ENCODE measurements at regions not wholly inside any gene's neighbourhood (a gene's known extent, or its start where the extent isn't known, plus 50 kb on each side); places are given as distances from the start of the nearest gene placed in this dataset.

GRCh38 chr17:82998637-82999036 is 80.8 kb upstream of the METRNL start:
- POLR2A ChIA-PET = no interaction called here
- no peak overlapping the region for H3K27ac Mint-ChIP-seq (ENCODE audit: unreplicated experiment)
- Histone ChIP-seq H3K4me3 (ENCODE audit: low read depth, low read length) (no peak overlapping the region), H3K36me3 (ENCODE audit: control insufficient read depth, insufficient read depth, low read length) (no peaks in the 10 kb centered on the region), H3K27me3 (replicated peaks; ENCODE audit: control insufficient read depth, insufficient read depth, low read length) (no peaks in the 10 kb centered on the region), H3K4me1 (no peaks in the 10 kb centered on the region), H3K9me3 (peaks cover 7% of the 10 kb centered on the region; the same call in 1 of the 2 replicates)
- H3K4me3 Mint-ChIP-seq (ENCODE audit: unreplicated experiment) = no peak overlapping the region
- CTCF ChIA-PET = no interaction called here
- DNase-seq = no peak
- H3K36me3 Mint-ChIP-seq (ENCODE audit: insufficient read depth, unreplicated experiment) = no peaks in the 10 kb centered on the region
- TF ChIP-seq CTCF (IDR thresholded peaks at IDR 0.05; ENCODE audit: insufficient read depth in 1 of 2, low read depth in 1 of 2, low read length in 1 of 2, severe bottlenecking in 1 of 2, unreplicated experiment in 1 of 2) = no peak
- H3K9me3 Mint-ChIP-seq (ENCODE audit: unreplicated experiment) = peaks cover 7% of the 10 kb centered on the region
- no peaks in the 10 kb centered on the region for H3K27me3 Mint-ChIP-seq (ENCODE audit: insufficient read depth, unreplicated experiment)
- no peaks in the 10 kb centered on the region for H3K4me1 Mint-ChIP-seq (ENCODE audit: low read depth, unreplicated experiment)
- no TSS peak for BruUV-seq (replicated peaks)
- intact Hi-C loops (cut with micrococcal nuclease; ENCODE audit: unreplicated experiment) = no loop called here

- H3K27me3 ChIP-seq (replicated peaks; ENCODE audit: control insufficient read depth, insufficient read depth, low read length) = no peaks in the 10 kb centered on the region
- no peaks in the 10 kb centered on the region for H3K36me3 ChIP-seq (ENCODE audit: control insufficient read depth, insufficient read depth, low read length)
- H3K9me3 ChIP-seq = no peaks in the 10 kb centered on the region
- H3K9me3 Mint-ChIP-seq (ENCODE audit: unreplicated experiment) = no peaks in the 10 kb centered on the region
- H3K36me3 Mint-ChIP-seq (ENCODE audit: insufficient read depth, unreplicated experiment) = no peaks in the 10 kb centered on the region
- intact Hi-C loops (cut with micrococcal nuclease; ENCODE audit: unreplicated experiment) = no loop called here
- DNase-seq = no peak
- no peak for TF ChIP-seq CTCF (IDR thresholded peaks at IDR 0.05; ENCODE audit: insufficient read depth in 1 of 2, low read depth in 1 of 2, low read length in 1 of 2, severe bottlenecking in 1 of 2, unreplicated experiment in 1 of 2)
- no peak overlapping the region for H3K27ac Mint-ChIP-seq (ENCODE audit: unreplicated experiment)
- H3K4me1 Mint-ChIP-seq (ENCODE audit: low read depth, unreplicated experiment) = no peaks in the 10 kb centered on the region
- no peaks in the 10 kb centered on the region for H3K4me1 ChIP-seq
- BruUV-seq (replicated peaks) = no TSS peak
- H3K27me3 Mint-ChIP-seq (ENCODE audit: insufficient read depth, unreplicated experiment) = no peaks in the 10 kb centered on the region
- CTCF ChIA-PET = no interaction called here
- no peak overlapping the region for H3K4me3 Mint-ChIP-seq (ENCODE audit: unreplicated experiment)
- POLR2A ChIA-PET = no interaction called here
- no peak overlapping the region for H3K4me3 ChIP-seq (ENCODE audit: low read depth, low read length)
Measured at GRCh38 chr17:83000738-83001137, 78.7 kb upstream of the METRNL start.

GRCh38 chr17:83002118-83002805 is 77.1 kb upstream of the METRNL start:
- intact Hi-C loops (cut with micrococcal nuclease; ENCODE audit: unreplicated experiment) = no loop called here
- no peak for TF ChIP-seq CTCF (IDR thresholded peaks at IDR 0.05; ENCODE audit: insufficient read depth in 1 of 2, low read depth in 1 of 2, low read length in 1 of 2, severe bottlenecking in 1 of 2, unreplicated experiment in 1 of 2)
- peak in 1 of 2 experiments; percentile 30 for DNase-seq
- Mint-ChIP-seq H3K4me3 (ENCODE audit: unreplicated experiment) (no peak overlapping the region), H3K27me3 (ENCODE audit: insufficient read depth, unreplicated experiment) (no peaks in the 10 kb centered on the region), H3K9me3 (ENCODE audit: unreplicated experiment) (no peaks in the 10 kb centered on the region), H3K27ac (ENCODE audit: unreplicated experiment) (no peak overlapping the region), H3K4me1 (ENCODE audit: low read depth, unreplicated experiment) (no peaks in the 10 kb centered on the region), H3K36me3 (ENCODE audit: insufficient read depth, unreplicated experiment) (no peaks in the 10 kb centered on the region)
- BruUV-seq (replicated peaks) = no TSS peak
- Histone ChIP-seq H3K4me3 (ENCODE audit: low read depth, low read length) (no peak overlapping the region), H3K4me1 (no peaks in the 10 kb centered on the region), H3K36me3 (ENCODE audit: control insufficient read depth, insufficient read depth, low read length) (no peaks in the 10 kb centered on the region), H3K9me3 (no peaks in the 10 kb centered on the region), H3K27me3 (replicated peaks; ENCODE audit: control insufficient read depth, insufficient read depth, low read length) (no peaks in the 10 kb centered on the region)
- CTCF ChIA-PET = no interaction called here
- POLR2A ChIA-PET = no interaction called here
